Thyroid gland (tissue), 4 donors: ENCODE measurements at regions not wholly inside any gene's neighbourhood (a gene's known extent, or its start where the extent isn't known, plus 50 kb on each side); places are given as distances from the start of the nearest gene placed in this dataset.

Experiments
- DNase-seq, 2 donors: peaks; one replicate each; pipeline ENCODE4 v3.0.0-alpha.2; 2019
- H3K27ac ChIP-seq, 3 donors: fragments of 200-600 bp; sonication (generic); 1 replicate in 2 of 3; 2 replicates in 1 of 3; pipeline ENCODE4 v1.5.1; 2016 to 2019; ENCODE audit warnings: mild to moderate bottlenecking in 1 of 3, moderate library complexity in 1 of 3
- H3K27me3 ChIP-seq: fragments of 200-600 bp; sonication (generic); one replicate; pipeline ENCODE4 v1.5.1; 2019
- H3K36me3 ChIP-seq, 2 donors: fragments of 200-600 bp; sonication (generic); one replicate each; pipeline ENCODE4 v1.5.1; 2016 to 2019
- H3K4me1 ChIP-seq, 2 donors: fragments of 200-600 bp; sonication (generic); one replicate each; pipeline ENCODE4 v1.5.1; 2017 to 2019
- H3K4me3 ChIP-seq, 3 donors: fragments of 200-600 bp; sonication (generic); replicated peaks in 1 of 3; 1 replicate in 2 of 3; 2 replicates in 1 of 3; pipeline ENCODE4 v1.5.1; 2016; ENCODE audit warnings: mild to moderate bottlenecking in 1 of 3
- H3K9me3 ChIP-seq: fragments of 200-600 bp; sonication (generic); one replicate; pipeline ENCODE4 v1.5.1; 2017
- CTCF ChIP-seq, 6 experiments: fragments of 200-600 bp in 3 of 6; fragments of 450-650 bp in 3 of 6; sonication (generic) in 3 of 6; IDR thresholded peaks; one replicate each; pipeline ENCODE4 v1.5.1; 2016 to 2019; ENCODE audit warnings: antibody characterized with exemption in 6 of 6, mild to moderate bottlenecking in 2 of 6, inconsistent platforms in 1 of 6, moderate library complexity in 1 of 6
- POLR2A ChIP-seq, 2 donors: fragments of 450-650 bp; IDR thresholded peaks; one replicate each; pipeline ENCODE4 v1.6.1; 2017; ENCODE audit warnings: antibody characterized with exemption in 2 of 2, mild to moderate bottlenecking in 2 of 2, moderate library complexity in 1 of 2
- WGBS, 2 donors: methylation state at CpG; one replicate each; pipeline ENCODE4 v1.1.5; 2017; 5-methylcytosine and 5-hydroxymethylcytosine counted together
- intact Hi-C: fragments of 100-400 bp; cut with DNase I; formaldehyde crosslinking; loops from one replicate; pipeline ENCODE4 v1.15.1; 2023

GRCh38 chr21:23792300-23792699, 1815.0 kb downstream of the MRPL39 start:
- Histone ChIP-seq H3K36me3 (no peaks in the 10 kb centered on the region), H3K27ac (no peak overlapping the region), H3K27me3 (no peaks in the 10 kb centered on the region), H3K4me3 (no peak overlapping the region), H3K4me1 (no peaks in the 10 kb centered on the region), H3K9me3 (no peaks in the 10 kb centered on the region)
- 35 to 44% methylated on average over 1 of the region's 1 CpG for WGBS, 2 donors
- intact Hi-C loops, result no loop called here
- no peak for DNase-seq
- TF ChIP-seq POLR2A (IDR thresholded peaks at IDR 0.05), result no peak
- no peak for TF ChIP-seq CTCF (IDR thresholded peaks at IDR 0.05)

- Histone ChIP-seq H3K4me3 (no peak overlapping the region), H3K4me1 (no peaks in the 10 kb centered on the region), H3K27me3 (no peaks in the 10 kb centered on the region), H3K27ac (no peak overlapping the region), H3K36me3 (no peaks in the 10 kb centered on the region), H3K9me3 (no peaks in the 10 kb centered on the region)
- intact Hi-C loops, result no loop called here
- 79 to 88% methylated on average over 1 of the region's 1 CpG for WGBS, 2 donors
- TF ChIP-seq CTCF (IDR thresholded peaks at IDR 0.05) (no peak), POLR2A (IDR thresholded peaks at IDR 0.05) (no peak)
- DNase-seq, result no peak
These were observed 1817.4 kb downstream of the MRPL39 start for GRCh38 chr21:23789864-23790263.

GRCh38 chr21:23780326-23780725, 1827.0 kb downstream of the MRPL39 start:
- 82 to 93% methylated on average over 2 of the region's 2 CpGs for WGBS, 2 donors
- no peak for TF ChIP-seq CTCF (IDR thresholded peaks at IDR 0.05)
- no peak for TF ChIP-seq POLR2A (IDR thresholded peaks at IDR 0.05)
- intact Hi-C loops, result no loop called here

GRCh38 chr21:23743821-23744220, 1863.5 kb downstream of the MRPL39 start:
- WGBS, 2 donors, result 82 to 85% methylated on average over 2 of the region's 2 CpGs

More at GRCh38 chr21:23780326-23780725, 1827.0 kb downstream of the MRPL39 start:
- Histone ChIP-seq H3K4me3 (no peak overlapping the region), H3K9me3 (no peaks in the 10 kb centered on the region), H3K27ac (no peak overlapping the region), H3K4me1 (no peaks in the 10 kb centered on the region), H3K36me3 (no peaks in the 10 kb centered on the region), H3K27me3 (no peaks in the 10 kb centered on the region)
- DNase-seq, result no peak

GRCh38 chr21:23740463-23740862, 1866.8 kb downstream of the MRPL39 start:
- no peaks in the 10 kb centered on the region for H3K4me1 ChIP-seq
- H3K9me3 ChIP-seq, result no peaks in the 10 kb centered on the region
- intact Hi-C loops, result no loop called here
- TF ChIP-seq CTCF (IDR thresholded peaks at IDR 0.05), result no peak
- no peak for TF ChIP-seq POLR2A (IDR thresholded peaks at IDR 0.05)
- 71% methylated on average over 5 of the region's 5 CpGs for whole genome bisulfite sequencing, 2 donors
- no peaks in the 10 kb centered on the region for H3K27me3 ChIP-seq
- no peaks in the 10 kb centered on the region for H3K36me3 ChIP-seq
- H3K4me3 ChIP-seq, result no peak overlapping the region
- no peak for DNase-seq
- no peak overlapping the region for H3K27ac ChIP-seq

More at GRCh38 chr21:23743821-23744220, 1863.5 kb downstream of the MRPL39 start:
- TF ChIP-seq CTCF (IDR thresholded peaks at IDR 0.05), result no peak
- no peak for TF ChIP-seq POLR2A (IDR thresholded peaks at IDR 0.05)
- DNase-seq, result no peak
- no peaks in the 10 kb centered on the region for H3K36me3 ChIP-seq
- H3K9me3 ChIP-seq, result no peaks in the 10 kb centered on the region
- no peak overlapping the region for H3K4me3 ChIP-seq
- no peak overlapping the region for H3K27ac ChIP-seq
- no peaks in the 10 kb centered on the region for H3K4me1 ChIP-seq
- intact Hi-C loops, result no loop called here
- H3K27me3 ChIP-seq, result no peaks in the 10 kb centered on the region
